Middle frontal gyrus (tissue), 1 donor: ENCODE measurements at regions not wholly inside any gene's neighbourhood (a gene's known extent, or its start where the extent isn't known, plus 50 kb on each side); places are given as distances from the start of the nearest gene placed in this dataset.
A peak's percentile ranks its signal among the peaks of the same experiment; 100 is the strongest.
"Not testable (repeated sequence)": the region's sequence is repeated elsewhere in the genome, so short reads cannot be mapped to it uniquely, and the experiment has no call there.

Experiments used
- DNase-seq: peaks from one replicate; pipeline ENCODE4 v3.0.0-alpha.2; 2015; ENCODE audit warnings: low spot score; ENCODE audit errors: extremely low spot score

DNA sequence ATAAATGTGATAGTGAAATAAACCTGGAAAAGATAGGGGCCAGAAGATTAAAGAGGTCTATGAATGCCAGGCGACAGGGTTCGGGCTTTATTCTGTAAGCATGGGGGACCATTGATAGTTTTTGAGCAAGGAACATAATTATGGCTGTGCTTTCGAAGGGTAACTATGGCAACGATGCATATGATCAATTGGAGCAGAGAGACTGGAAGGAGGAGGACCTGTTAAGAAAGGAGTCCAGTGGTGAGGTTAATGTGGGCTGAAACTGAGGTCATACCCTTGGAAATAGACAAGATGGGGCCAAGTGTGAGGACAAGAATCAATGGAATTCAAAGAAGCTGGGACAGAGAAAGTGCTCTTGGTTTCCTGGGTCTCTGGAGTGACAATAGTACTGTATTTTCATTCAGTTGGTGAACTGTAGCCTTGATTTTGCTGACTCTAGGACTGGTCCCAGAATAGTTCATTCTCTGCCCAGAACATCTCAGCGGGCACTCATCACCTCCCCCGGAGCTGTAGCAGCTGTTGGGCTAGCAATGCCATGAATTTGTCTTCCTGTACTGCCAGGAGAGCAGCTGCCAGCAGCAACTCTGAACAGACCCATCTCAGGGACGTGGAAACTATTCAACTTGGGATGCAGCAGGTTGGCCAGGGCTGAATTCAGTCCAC is 108.4 kb downstream of the SRGAP2 start:
- DNase-seq, result peak; percentile 9

DNA sequence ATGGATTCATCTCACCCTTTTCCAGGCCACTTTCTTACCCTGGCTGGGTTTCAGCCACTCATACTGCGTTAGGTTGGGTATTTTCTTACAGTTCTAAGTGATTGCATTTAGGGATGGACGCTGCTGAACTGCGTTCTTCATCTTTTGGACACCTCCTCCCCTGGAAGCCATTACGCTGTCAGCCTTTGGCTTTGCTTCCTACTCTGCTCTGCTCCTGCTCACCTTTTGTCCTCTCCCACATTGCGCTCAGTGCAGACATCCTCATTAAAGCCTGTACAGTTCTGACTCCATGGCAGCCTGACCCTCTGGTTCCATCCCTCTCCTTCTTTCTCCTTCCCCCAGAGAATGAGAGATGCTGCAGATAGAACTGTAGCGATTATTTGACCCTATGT is 108.9 kb downstream of the SRGAP2 start:
- not testable (repeated sequence) for DNase-seq

DNA sequence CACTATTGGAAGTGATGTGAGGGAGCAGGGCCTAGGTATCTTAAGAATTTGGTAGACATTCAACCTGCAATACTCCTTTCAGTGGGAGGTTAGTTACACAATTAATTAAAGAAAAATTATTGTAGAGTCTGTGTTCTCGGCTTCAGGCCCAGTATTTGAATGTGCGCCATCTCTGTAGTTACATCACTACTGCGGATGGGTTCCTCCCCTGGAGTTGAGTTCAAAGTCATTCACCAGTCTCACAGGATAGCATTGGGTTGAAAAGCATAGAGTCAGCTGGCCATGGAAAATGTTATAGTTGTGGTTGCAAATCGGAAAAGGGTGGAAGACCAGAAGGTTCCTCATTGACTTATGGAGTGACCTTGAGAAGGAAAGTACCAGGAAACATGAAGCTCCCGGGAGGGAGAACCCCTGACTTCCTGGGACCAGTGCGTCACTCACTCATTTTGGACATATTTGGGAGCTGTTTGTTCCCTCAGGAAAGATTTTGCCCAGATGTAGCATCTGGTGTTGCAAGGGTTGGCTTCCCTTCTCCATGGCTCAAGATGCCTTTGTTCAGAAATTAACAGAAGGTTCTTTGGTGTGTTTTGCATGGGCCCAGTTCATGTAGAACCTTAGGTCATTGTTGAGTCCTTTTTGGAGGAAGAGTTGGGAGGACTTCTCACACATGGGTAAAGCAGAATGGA is 111.8 kb downstream of the SRGAP2 start:
- DNase-seq, result not testable (repeated sequence)

DNA sequence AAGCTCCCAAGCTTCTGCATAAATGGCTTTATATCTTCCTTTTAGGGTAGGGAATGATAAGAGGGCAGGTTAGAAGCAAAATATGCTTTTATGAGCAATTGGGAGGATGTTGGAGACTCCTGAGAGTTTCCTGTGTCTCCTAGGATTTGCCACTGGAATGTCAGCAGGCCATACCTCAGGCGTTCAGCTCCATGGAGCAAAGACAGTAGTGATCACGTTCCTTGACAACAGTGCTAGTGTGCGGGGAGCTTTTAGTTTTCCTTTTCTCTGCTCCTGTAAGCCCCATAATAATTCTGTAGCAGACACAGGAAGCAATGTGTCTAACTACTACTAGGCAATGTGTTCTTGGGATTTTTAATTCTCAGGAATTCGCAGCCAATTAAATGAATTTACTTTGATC is 113.6 kb downstream of the SRGAP2 start:
- not testable (repeated sequence) for DNase-seq

DNA sequence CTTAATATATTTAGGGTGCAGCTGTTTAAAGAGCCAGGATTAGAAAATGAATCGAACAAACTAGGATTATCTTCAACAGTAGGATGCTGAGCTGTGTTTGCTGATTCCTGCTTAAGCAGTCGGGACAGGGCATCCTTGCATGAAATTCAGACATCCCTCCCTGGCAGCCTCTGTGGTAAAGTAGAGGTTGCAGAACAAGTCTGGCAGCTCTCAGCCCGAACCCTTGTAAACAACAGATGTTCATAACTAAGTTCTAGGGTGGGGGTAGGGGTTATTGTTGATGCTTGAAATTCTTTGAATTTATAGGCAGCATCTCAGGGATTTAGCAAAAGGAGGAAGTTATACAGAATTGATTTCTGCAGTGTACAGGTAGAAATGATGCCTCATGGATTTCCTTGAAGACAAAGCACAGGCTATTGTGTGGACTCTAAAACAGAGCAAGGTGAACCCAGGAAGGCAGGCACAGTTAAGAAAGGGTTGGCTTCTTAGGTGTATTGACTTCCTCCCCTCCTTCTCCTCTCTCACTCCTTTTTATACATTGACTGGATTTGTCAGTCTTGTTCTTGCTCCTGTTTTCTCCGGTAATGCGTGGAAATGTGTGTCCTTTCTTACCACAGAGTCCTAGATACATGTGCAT is 114.7 kb downstream of the SRGAP2 start:
- not testable (repeated sequence) for DNase-seq

DNA sequence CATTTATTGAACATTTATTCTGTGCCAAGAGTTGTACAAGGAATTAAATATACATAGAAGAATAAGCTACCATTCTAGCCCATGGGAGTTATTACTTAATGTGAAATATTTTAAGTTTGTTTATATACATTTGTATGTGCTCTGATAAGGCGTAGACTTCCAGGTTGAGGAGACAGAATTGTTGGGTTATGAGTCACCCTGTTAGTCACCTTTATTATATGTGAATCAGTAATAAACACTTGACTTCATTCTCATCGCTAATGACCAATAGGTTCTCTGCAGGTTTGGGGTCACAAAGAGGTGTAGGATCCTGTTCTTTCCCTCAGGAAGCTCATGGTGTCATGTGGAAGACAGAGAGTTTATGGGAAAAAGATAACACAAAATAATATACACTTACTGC is 116.9 kb downstream of the SRGAP2 start:
- not testable (repeated sequence) for DNase-seq

DNA sequence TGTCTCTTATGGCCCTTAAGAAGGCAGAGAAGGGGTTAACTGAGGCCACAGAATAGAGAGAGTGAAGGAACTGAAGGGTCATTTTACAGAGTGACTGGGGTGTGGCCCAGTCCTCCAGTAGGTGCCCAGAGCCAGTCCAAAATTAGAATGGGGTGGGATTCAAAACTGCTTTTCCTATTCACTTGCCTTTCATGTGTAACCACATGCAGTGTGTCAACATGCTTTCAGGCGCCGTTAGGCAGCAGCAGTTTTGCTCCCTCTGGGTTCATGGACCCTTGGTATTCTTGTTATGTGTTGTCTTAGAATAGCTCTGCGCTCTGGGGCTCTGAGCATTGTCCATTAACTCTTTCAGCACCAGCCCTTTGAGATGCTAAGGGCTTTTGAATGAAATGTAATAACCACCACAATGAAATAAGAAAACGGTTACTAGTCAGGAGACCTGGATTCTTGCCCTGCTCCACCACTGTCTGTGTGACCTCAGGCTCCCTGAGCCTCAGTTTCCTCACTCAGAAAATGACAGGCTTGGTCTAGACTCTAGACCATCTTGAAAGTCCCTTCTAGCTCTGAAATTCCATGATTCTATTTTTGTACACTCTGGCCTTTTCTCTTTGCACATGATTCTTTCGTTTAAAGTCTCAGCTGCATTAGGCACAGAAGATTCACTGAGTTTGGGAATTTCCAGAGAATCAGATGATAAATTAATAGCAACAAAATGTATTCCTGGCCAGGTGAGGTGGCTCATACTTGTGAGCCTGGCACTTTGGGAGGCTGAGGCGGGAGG is 123.0 kb downstream of the SRGAP2 start:
- DNase-seq, result not testable (repeated sequence)

DNA sequence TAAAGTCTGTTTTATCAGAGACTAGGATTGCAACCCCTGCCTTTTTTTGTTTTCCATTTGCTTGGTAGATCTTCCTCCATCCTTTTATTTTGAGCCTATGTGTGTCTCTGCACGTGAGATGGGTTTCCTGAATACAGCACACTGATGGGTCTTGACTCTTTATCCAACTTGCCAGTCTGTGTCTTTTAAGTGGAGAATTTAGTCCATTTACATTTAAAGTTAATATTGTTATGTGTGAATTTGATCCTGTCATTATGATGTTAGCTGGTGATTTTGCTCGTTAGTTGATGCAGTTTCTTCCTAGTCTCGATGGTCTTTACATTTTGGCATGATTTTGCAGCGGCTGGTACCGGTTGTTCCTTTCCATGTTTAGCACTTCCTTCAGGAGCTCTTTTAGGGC is 128.3 kb downstream of the SRGAP2 start:
- not testable (repeated sequence) for DNase-seq

DNA sequence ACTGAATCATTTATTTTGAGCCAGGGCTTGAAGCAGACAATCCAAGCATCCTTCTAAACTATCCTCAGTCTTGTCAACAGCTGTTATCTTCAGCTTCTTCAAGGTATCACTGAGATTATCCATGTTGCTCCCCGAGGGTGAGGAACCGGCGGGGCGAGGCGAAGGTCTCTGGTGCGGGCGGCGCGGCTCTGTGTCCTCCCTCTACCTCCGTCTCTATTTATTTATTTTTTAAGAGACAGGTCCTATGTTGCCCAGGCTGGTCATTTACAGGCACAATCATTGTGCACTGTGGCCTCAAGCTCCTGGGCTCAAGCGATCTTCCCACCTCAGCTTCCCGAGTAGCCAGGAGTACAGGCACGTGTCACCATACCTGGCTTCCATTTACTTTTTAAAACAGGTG is 130.0 kb downstream of the SRGAP2 start:
- DNase-seq, result not testable (repeated sequence)

DNA sequence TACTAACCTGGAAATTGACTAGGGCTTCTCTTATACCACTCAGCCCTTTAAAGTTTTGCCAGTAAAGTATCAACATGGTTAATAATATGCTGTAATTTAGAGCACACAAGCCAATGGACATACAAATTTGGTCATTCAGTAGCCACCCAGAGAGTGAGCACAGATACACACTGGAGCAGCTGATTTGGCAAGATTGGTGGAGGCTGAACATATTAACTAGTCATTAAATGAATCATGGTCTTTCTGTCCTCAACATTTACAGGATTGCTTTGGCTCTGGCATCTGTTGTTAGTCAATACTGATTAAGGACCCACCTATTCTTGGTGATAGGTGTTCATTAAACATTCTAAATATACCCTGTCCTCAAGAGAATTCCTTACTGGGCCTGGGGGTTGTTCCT is 130.6 kb downstream of the SRGAP2 start:
- DNase-seq, result not testable (repeated sequence)

DNA sequence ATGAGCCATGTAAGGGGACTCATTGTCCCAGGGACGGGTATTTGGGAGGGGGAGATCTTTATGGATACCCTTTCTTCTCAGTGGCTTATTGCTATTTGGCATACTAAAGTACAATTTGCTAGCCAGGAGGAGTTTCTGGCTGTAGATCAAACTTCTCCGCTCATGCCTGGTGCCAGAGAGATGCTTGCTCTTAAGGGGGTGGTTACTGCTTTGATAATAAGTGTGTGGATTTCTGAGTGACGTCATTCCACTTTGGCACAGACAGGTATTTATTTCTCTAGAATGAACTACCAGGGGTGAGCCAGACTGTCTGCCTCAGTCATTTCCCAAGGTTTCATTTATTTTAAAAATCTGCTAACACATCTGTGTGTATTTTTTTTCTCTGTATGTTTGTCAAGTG is 131.1 kb downstream of the SRGAP2 start:
- not testable (repeated sequence) for DNase-seq

DNA sequence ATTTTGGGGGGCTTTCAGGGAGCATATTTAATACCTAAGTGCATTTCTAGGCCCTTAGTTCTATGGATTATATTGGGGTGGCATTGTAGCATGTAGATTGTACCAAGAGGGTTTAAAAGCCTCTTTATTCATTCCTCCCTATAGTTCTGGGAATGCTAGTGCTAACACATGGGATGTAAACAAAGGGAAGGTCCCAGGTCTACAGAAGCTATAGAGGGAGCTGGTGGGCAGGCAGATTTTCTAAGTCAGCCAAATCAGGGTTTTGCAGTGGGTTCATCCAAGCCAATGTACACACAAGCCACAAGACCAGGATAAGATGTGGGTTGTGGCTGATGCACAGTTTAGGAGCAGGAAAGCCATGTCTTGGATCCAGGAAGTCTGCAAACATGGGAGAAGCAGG is 131.8 kb downstream of the SRGAP2 start:
- not testable (repeated sequence) for DNase-seq

DNA sequence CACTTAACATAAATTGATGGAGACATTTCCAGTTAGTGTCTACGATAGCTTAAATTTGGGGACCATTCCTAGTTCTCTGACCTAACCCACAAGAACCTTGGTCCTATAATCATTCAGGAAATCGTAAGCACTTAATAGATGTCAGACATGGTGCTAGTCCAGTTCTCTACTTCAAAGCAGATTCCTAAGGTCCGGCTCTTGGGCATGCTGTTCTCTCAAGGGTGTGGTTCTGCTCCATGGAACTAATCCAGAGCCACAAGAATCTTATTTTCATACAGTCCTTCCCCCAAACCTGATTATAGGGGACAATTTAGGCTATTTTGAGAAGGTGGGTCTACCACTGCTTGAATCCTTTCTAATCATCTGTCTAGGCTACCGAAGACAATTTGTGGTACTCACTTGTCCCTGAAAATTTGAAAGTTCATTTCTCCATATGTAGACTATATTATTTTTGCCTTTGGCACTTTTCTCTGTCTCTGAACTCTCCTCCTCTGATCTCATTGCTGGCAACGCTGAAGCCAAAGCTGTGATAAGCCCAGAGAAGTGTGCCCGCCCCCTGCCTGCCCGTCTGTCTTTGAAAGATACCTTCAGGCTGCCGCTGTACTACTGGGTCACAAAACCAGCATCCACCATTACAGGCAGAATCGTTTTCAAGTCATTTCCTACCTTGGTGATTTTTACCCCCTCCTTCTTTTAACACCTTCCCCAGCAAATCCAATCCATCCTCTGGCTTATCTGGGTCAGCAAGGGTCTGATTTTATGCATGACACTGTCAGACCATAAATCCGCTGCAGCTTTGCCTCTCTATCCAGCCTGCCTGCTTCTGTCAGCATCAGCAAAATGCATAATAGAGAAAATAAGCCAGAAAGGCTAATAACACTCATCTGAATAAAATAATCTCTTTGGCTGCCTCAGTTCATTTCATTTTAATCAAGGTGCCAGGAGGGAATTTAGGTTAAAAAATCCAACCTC is 132.8 kb downstream of the SRGAP2 start:
- not testable (repeated sequence) for DNase-seq

DNA sequence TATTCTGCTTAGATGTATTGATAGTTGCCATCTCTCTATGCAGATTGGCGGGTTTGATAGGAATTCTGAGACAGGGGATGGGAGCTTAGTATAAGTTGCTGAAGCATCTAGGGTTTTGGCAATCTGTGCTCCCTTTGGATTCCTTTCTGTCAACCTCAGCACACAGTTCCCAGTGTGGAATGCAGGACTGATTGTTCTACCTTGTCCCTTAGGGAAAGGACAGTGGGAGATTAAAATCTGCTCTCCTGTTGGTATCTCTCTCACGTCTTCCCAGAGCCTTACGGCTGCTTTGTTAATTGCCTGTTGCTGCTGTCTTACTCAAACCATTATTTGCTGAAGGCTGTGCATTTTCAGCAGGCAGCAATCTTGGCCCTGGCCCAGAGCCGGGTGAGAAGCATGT is 133.3 kb upstream of the IKBKE start:
- DNase-seq, result not testable (repeated sequence)

DNA sequence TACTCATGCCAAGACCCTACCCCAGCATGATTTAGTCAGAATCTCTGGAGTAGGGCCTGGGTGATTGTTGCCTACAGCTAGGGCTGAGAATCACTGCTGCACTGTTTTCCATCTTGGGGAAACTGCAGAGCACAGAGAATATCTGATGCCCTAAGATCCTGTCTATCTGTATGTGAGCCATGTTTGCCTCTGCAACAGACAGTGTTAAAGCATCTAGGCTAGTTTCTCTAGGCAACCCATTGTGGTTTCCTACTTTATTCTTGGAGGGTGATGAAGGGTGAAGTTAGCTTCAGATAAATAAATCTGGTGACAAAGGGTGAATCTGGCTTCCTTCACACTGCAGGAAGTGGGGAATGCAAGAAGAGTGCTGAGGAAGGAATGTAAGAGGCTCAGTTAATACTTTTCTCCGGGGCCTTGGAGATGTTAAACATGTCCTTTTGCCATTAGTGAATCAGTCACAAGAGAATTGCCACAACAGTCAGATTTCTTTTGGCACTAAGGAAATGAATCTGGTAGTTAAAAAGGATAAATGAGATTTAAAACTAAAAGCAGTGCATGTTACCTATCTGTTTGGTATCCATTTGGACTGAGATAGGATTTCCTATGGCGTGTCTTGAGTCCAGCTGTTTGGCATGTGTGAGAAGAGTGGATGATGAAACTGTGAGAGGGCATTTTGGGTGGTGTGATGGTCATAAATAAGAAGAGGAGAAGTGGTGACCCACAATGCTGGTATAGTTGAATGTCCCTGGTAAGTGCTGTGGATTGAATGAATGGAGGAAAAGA is 119.6 kb upstream of the IKBKE start:
- DNase-seq, result not testable (repeated sequence)

DNA sequence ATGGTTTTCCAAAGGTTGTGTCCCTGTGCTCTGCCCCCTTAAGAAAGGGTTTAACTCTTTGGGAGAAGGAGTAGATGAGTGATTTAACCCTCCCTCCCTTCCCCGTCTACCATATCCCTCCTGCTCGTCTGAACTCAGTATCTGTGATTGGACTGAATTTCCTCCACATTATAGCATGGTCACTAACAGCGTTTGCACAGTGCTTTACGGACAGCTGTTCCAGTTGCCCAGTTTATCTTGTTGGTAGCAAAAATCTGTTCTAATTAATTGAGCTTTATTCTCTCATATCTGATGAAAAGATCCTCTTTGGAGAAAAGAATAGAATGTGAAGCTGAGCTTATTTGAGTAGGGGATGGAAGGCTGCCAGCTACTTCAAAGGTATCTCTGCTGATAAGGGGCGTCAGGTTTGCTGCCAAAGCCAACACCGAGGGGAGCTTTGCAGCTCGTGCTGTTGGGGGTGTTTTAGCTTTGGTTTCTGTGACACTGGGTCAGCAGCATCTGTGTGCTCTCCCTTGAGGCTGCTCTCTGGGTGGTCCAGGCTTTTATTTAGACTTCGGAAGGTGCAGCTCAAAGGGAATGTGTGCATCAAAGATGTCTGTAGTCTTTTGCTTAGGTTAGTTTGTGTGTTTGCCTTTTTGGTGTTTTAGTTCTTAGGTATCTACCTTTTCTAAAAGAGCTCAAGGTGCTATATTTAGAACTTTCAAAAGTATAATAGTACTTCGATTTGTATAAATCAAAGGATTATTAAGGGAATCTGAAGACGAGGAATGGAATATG is 118.8 kb upstream of the IKBKE start:
- not testable (repeated sequence) for DNase-seq

DNA sequence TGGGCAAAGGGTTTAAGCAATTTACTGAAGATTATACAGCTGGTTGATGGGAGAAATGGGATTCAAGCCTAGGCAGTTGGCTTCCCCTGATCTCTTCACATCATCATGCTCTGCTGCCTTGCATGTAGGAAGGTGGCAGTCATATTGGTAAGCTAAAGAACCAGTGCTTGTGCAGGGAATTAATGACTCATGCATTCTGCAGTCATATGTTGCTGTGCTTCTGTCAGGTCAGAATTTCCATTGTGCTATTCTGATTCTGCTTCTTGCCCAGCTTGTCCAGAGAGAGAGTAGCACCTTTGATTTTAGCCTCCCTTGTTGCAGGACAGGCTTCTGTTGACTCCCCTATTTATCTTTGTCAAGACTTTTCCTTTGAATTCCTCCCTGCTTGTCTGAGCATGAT is 114.0 kb upstream of the IKBKE start:
- DNase-seq, result not testable (repeated sequence)

DNA sequence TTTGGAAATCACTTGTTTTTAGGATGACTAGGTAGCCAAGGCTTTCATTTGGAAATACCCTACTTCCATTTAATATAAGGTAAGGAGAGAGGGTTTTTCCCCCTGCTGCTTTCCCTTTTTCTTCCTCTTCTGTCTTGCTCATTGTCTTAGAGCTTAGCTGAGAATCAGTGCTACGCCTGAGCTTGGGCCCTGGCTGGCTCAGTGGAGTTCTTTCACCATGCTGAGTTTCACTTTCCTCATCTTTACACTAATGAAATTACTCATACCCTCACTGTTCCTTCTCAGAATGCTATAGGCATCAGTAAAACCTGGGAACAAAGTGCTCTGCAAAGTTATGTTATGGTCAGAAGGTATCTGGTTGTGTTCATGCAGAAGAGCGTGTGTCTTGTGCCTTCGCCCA is 112.3 kb upstream of the IKBKE start:
- not testable (repeated sequence) for DNase-seq

DNA sequence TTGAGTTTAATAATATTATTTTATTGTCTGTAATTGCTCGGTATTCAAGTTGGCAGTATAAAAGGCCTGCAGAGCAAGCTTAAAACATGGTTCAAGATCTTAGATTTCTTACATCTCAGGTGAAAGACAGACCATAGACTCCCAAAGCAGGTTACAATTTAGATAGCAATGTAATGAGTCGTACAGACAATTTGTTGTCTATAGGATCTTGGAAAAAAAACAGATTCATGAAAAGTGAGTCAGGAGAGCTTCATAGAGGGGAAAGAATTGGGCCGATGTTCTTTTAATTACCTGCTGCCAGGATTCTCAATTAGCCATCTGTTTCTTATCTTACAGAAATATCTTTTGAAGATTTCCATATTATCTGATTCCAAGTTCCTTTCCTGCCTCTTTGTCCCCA is 111.5 kb upstream of the IKBKE start:
- not testable (repeated sequence) for DNase-seq
